CD14-positive monocyte (primary cell): ENCODE measurements at regions not wholly inside any gene's neighbourhood (a gene's known extent, or its start where the extent isn't known, plus 50 kb on each side); places are given as distances from the start of the nearest gene placed in this dataset.

ENCODE experiments used
- DNase-seq, 3 donors: peaks; one replicate each; pipeline ENCODE4 v3.0.0-alpha.2; 2011 to 2022
- H2AFZ ChIP-seq: 2 replicates; pipeline ENCODE4 v1.6.0; 2012; ENCODE audit warnings: mild to moderate bottlenecking, low read depth, low read length, inconsistent platforms; ENCODE audit not compliant: insufficient read depth, poor library complexity, severe bottlenecking
- H3K27ac ChIP-seq, 2 donors: 1 replicate in 1 of 2; 2 replicates in 1 of 2; pipeline ENCODE4 v1.5.1; 2012 to 2013; ENCODE audit warnings: low read length in 2 of 2, control low read depth in 1 of 2, inconsistent platforms in 1 of 2, low read depth in 1 of 2, mild to moderate bottlenecking in 1 of 2
- H3K27me3 ChIP-seq, 2 donors: one replicate each; pipeline versions ENCODE4 v1.6.0 to v1.6.1; 2011 to 2013; ENCODE audit warnings: low read length in 2 of 2; ENCODE audit not compliant: control insufficient read depth in 2 of 2, insufficient read depth in 2 of 2
- H3K36me3 ChIP-seq, 2 donors: replicated peaks in 1 of 2; 1 replicate in 1 of 2; 2 replicates in 1 of 2; pipeline versions ENCODE4 v1.5.1 to v1.6.1; 2012 to 2013; ENCODE audit warnings: low read length in 2 of 2, control low read depth in 1 of 2, inconsistent platforms in 1 of 2, mild to moderate bottlenecking in 1 of 2; ENCODE audit not compliant: insufficient read depth in 2 of 2, control insufficient read depth in 1 of 2
- H3K4me1 ChIP-seq, 2 donors: 1 replicate in 1 of 2; 2 replicates in 1 of 2; pipeline versions ENCODE4 v1.5.1 to v1.6.1; 2012 to 2013; ENCODE audit warnings: low read length in 2 of 2, control low read depth in 1 of 2, inconsistent platforms in 1 of 2, mild to moderate bottlenecking in 1 of 2, moderate library complexity in 1 of 2; ENCODE audit not compliant: insufficient read depth in 2 of 2, control insufficient read depth in 1 of 2
- H3K4me2 ChIP-seq: replicated peaks from 2 replicates; pipeline ENCODE3; 2012; ENCODE audit warnings: low read length, moderate library complexity, mild to moderate bottlenecking; ENCODE audit not compliant: poor library complexity, severe bottlenecking; ENCODE audit errors: extremely low read depth
- H3K4me3 ChIP-seq, 3 experiments: fragments of 200-600 bp in 1 of 3; sonication (generic) in 1 of 3; replicated peaks in 1 of 3; 1 replicate in 2 of 3; 2 replicates in 1 of 3; pipeline ENCODE4 v1.5.1; 2011 to 2013; ENCODE audit warnings: low read length in 3 of 3, mild to moderate bottlenecking in 3 of 3, control low read depth in 2 of 3, low read depth in 2 of 3, inconsistent platforms in 1 of 3, moderate library complexity in 1 of 3
- H3K79me2 ChIP-seq: 2 replicates; pipeline ENCODE4 v1.6.0; 2012; ENCODE audit warnings: mild to moderate bottlenecking, control low read depth, inconsistent platforms, low read length, moderate library complexity; ENCODE audit not compliant: insufficient read depth
- H3K9ac ChIP-seq: 2 replicates; pipeline ENCODE4 v1.6.0; 2017; ENCODE audit warnings: low read length, mild to moderate bottlenecking; ENCODE audit not compliant: insufficient read depth, poor library complexity, severe bottlenecking
- H3K9me3 ChIP-seq, 2 donors: replicated peaks in 1 of 2; 1 replicate in 1 of 2; 2 replicates in 1 of 2; pipeline versions ENCODE4 v1.5.1 to v1.6.1; 2012 to 2013; ENCODE audit warnings: low read length in 2 of 2, control low read depth in 1 of 2; ENCODE audit not compliant: control insufficient read depth in 1 of 2, insufficient read depth in 1 of 2
- H4K20me1 ChIP-seq: 2 replicates; pipeline ENCODE4 v1.6.0; 2012; ENCODE audit warnings: mild to moderate bottlenecking, low read length, control low read depth, moderate library complexity; ENCODE audit not compliant: insufficient read depth
- H3K27ac Mint-ChIP-seq, 7 donors: one replicate each; pipeline ENCODE4 v1.8.0; 2020; ENCODE audit warnings: mild to moderate bottlenecking in 7 of 7, mixed read lengths in 7 of 7, moderate library complexity in 6 of 7, inconsistent platforms in 2 of 7
- H3K27me3 Mint-ChIP-seq, 3 donors: one replicate each; pipeline ENCODE4 v1.8.0; 2021 to 2022; ENCODE audit warnings: low read depth in 3 of 3, mild to moderate bottlenecking in 3 of 3, mixed read lengths in 3 of 3, moderate library complexity in 3 of 3, inconsistent platforms in 1 of 3
- H3K36me3 Mint-ChIP-seq, 2 donors: one replicate each; pipeline ENCODE4 v1.8.0; 2020; ENCODE audit warnings: mixed read lengths in 2 of 2, inconsistent platforms in 1 of 2, mild to moderate bottlenecking in 1 of 2
- H3K4me1 Mint-ChIP-seq: one replicate; pipeline ENCODE4 v1.8.0; 2020; ENCODE audit warnings: mild to moderate bottlenecking, mixed read lengths
- H3K4me3 Mint-ChIP-seq, 2 donors: one replicate each; pipeline ENCODE4 v1.8.0; 2020; ENCODE audit warnings: mild to moderate bottlenecking in 2 of 2, mixed read lengths in 2 of 2, moderate library complexity in 1 of 2
- H3K9me3 Mint-ChIP-seq, 7 donors: one replicate each; pipeline ENCODE4 v1.8.0; 2020 to 2022; ENCODE audit warnings: mixed read lengths in 7 of 7, mild to moderate bottlenecking in 6 of 7, moderate library complexity in 6 of 7, inconsistent platforms in 2 of 7
- CTCF ChIP-seq: fragments of 200-600 bp; IDR thresholded peaks from one replicate; pipeline ENCODE4 v1.8.0; 2022; ENCODE audit warnings: antibody characterized with exemption, mild to moderate bottlenecking
- WGBS: methylation state at CpG from one replicate; pipeline ENCODE4 v1.1.5; 2013; ENCODE audit warnings: missing lambda C conversion rate; ENCODE audit not compliant: insufficient coverage; 5-methylcytosine and 5-hydroxymethylcytosine counted together
- intact Hi-C, 2 donors: fragments of 100-400 bp; cut with micrococcal nuclease; formaldehyde crosslinking; loops; one replicate each; pipeline versions ENCODE4 v1.15.0 to v1.15.1; 2023

GRCh38 chr11:26820739-26821138 is 98.9 kb upstream of the SLC5A12 start:
- intact Hi-C loops = loop anchor here in 1 of 2 donors (10.0 kb wide), 1 partner anchor 1084 kb away; no protein-coding TSS in a partner anchor
- no peak for TF ChIP-seq CTCF
- Histone ChIP-seq H3K4me2 (no peak overlapping the region), H2AFZ (no peak overlapping the region), H3K9me3 (peaks cover 30 to 40% of the 10 kb centered on the region in 2 donors), H3K9ac (no peak overlapping the region), H3K79me2 (no peaks in the 10 kb centered on the region), H3K4me3 (no peak overlapping the region), H3K27me3 (no peaks in the 10 kb centered on the region), H3K36me3 (no peaks in the 10 kb centered on the region), H3K4me1 (no peaks in the 10 kb centered on the region), H4K20me1 (no peaks in the 10 kb centered on the region), H3K27ac (no peak overlapping the region)
- peaks cover 12 to 27% (median 20%) of the 10 kb centered on the region in 7 donors for H3K9me3 Mint-ChIP-seq
- no CpG with 5 or more reads among the region's 1 CpG for WGBS
- H3K4me1 Mint-ChIP-seq = no peaks in the 10 kb centered on the region
- H3K27me3 Mint-ChIP-seq = no peaks in the 10 kb centered on the region
- H3K27ac Mint-ChIP-seq = no peak overlapping the region
- no peak overlapping the region for H3K4me3 Mint-ChIP-seq
- H3K36me3 Mint-ChIP-seq = no peaks in the 10 kb centered on the region
- no peak for DNase-seq

DNA sequence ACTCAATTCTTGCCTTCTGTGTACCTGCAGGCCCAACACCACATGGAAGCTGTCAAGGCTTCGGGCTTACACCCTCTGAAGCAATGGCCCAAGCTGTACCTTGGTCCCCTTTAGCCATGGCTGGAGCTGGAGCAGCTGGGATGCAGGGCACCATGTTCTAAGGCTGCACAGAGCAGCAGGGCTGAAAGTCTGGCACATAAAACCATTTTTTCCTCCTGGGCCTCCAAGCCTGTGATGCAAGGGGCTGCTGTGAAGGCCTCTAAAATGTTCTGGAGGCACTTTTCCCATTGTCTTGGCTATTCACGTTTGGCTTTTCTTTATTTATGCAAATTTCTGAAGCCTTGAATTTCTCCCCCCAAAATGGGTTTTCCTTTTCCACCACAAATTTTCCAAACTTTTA is 102.1 kb upstream of the SLC5A12 start:
- Histone ChIP-seq H3K36me3 (no peaks in the 10 kb centered on the region), H2AFZ (no peak overlapping the region), H3K27ac (no peak overlapping the region), H3K9me3 (peaks cover 29 to 40% of the 10 kb centered on the region in 2 donors), H3K27me3 (no peaks in the 10 kb centered on the region), H3K9ac (no peak overlapping the region), H3K79me2 (no peaks in the 10 kb centered on the region), H3K4me2 (no peak overlapping the region), H4K20me1 (no peaks in the 10 kb centered on the region), H3K4me3 (no peak overlapping the region), H3K4me1 (no peaks in the 10 kb centered on the region)
- DNase-seq = no peak
- Mint-ChIP-seq H3K4me1 (no peaks in the 10 kb centered on the region), H3K4me3 (no peak overlapping the region), H3K36me3 (no peaks in the 10 kb centered on the region), H3K27ac (no peak overlapping the region), H3K27me3 (no peaks in the 10 kb centered on the region), H3K9me3 (peaks cover 12 to 22% (median 15%) of the 10 kb centered on the region in 7 donors)
- WGBS = 75% methylated on average over 2 of the region's 2 CpGs
- intact Hi-C loops = loop anchor here in 1 of 2 donors (10.0 kb wide), 1 partner anchor 1081 kb away; no protein-coding TSS in a partner anchor
- no peak for TF ChIP-seq CTCF
